ENCODE measurements at regions not wholly inside any gene's neighbourhood (a gene's known extent, or its start where the extent isn't known, plus 50 kb on each side); places are given as distances from the start of the nearest gene placed in this dataset.

DNA sequence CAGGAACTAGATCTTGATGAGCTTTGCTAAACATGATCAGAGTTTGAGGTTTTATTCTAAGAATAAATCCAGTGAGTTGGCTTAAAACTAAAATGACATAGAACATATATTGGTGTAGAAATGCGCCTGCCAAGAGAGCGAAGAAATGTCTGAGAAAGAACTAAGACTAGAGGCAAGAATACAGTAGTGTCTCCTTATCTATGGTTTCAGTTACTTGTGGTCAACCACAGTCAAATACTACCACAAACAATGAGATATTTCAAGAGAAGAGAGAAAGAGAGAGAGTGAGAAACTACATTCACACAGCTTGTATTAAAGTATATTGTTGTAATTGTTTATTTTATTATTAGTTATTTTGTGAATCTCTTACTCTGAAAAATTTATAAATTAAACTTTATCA, 254.4 kb upstream of the CDH10 start:
- no peak for ATAC-seq
- Histone ChIP-seq H3K27me3 (no peaks in the 10 kb centered on the region), H3K27ac (no peak overlapping the region), H3K4me1 (no peaks in the 10 kb centered on the region), H3K36me3 (no peaks in the 10 kb centered on the region), H3K4me3 (no peak overlapping the region), H3K9me3 (peaks cover 0 to 5% (median 0%) of the 10 kb centered on the region in 11 donors)
- no peak for DNase-seq
- WGBS, 2 donors = 87% methylated on average over 2 of the region's 2 CpGs
- TF ChIP-seq, protein P1, sequence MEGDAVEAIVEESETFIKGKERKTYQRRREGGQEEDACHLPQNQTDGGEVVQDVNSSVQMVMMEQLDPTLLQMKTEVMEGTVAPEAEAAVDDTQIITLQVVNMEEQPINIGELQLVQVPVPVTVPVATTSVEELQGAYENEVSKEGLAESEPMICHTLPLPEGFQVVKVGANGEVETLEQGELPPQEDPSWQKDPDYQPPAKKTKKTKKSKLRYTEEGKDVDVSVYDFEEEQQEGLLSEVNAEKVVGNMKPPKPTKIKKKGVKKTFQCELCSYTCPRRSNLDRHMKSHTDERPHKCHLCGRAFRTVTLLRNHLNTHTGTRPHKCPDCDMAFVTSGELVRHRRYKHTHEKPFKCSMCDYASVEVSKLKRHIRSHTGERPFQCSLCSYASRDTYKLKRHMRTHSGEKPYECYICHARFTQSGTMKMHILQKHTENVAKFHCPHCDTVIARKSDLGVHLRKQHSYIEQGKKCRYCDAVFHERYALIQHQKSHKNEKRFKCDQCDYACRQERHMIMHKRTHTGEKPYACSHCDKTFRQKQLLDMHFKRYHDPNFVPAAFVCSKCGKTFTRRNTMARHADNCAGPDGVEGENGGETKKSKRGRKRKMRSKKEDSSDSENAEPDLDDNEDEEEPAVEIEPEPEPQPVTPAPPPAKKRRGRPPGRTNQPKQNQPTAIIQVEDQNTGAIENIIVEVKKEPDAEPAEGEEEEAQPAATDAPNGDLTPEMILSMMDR (IDR thresholded peaks at IDR 0.05) = no peak
- intact Hi-C loops (cut with DNase I) = no loop called here

DNA sequence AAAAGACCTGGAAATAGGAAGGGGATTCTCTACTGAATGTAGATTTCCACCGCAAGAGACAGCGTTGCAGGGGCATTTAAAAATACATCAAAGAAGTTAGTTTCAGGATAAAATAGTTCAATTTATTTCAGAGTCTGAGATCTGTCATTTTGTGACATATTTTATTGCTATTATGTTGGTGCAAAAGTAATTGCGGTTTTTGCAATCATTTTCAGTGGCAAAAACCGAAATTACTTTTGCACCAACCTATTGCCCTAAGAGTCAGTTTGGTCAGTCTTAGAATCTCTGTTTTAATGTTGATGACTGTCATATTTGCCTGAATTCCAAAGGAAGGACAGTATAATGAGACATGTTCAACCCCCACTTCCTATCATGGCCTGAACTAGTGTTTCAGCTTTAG, 219.5 kb upstream of the CDH10 start:
- no peaks in the 10 kb centered on the region for H3K27me3 ChIP-seq
- H3K4me3 ChIP-seq = no peak overlapping the region
- ATAC-seq (no peak), DNase-seq (no peak)
- no peaks in the 10 kb centered on the region for H3K36me3 ChIP-seq
- intact Hi-C loops (cut with DNase I) = no loop called here
- TF ChIP-seq, protein P1 (IDR thresholded peaks at IDR 0.05) = no peak
- 86 to 87% methylated on average over 4 of the region's 4 CpGs for WGBS, 2 donors
- H3K27ac ChIP-seq = no peak overlapping the region
- peaks cover 0 to 9% (median 0%) of the 10 kb centered on the region in 11 donors for H3K9me3 ChIP-seq
- H3K4me1 ChIP-seq = no peaks in the 10 kb centered on the region

DNA sequence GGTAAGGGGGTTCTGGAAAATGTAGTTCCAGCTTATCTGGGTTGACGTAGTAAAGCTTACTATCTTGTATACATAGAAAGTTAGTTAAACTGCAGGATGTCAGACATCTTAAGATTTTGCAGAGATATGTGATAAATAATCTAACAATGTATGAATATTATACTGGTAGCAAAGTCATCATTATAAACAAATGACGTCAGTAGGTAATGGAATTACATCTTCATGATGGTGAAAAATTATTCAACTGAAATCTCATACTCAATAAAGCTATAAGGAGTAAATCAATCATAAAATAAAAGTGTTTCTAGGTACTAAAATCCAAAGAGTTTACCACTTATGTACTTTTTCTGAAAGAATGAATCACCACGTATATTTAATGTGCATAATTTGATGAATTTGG, 217.3 kb upstream of the CDH10 start:
- no peak for ATAC-seq
- Histone ChIP-seq H3K9me3 (peaks cover 0 to 9% (median 0%) of the 10 kb centered on the region in 11 donors), H3K36me3 (no peaks in the 10 kb centered on the region), H3K4me3 (no peak overlapping the region), H3K27me3 (no peaks in the 10 kb centered on the region), H3K4me1 (no peaks in the 10 kb centered on the region), H3K27ac (no peak overlapping the region)
- intact Hi-C loops (cut with DNase I) = no loop called here
- WGBS, 2 donors = 66 to 75% methylated on average over 3 of the region's 3 CpGs
- TF ChIP-seq, protein P1 (IDR thresholded peaks at IDR 0.05) = no peak
- no peak for DNase-seq

DNA sequence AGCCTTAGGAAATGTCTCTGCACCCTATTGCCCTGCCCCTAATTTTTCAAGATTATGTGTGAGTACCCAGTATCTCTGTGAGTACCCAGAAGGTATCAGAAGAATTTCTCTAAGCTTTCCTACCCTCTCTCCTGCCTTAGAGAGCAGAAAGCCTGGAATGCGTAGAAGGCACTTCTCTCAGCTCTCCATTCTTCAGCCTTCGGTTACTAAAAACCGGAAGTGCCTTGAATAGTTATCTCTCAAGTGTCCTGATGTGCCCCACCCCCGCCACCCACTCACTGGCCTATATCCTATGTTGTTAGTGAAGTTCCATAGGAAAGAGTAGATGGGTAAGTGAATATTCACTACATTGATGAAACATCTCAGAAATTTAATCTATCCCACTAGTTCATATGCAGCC, 210.7 kb upstream of the CDH10 start:
- Histone ChIP-seq H3K4me3 (no peak overlapping the region), H3K9me3 (peaks cover 0 to 20% (median 0%) of the 10 kb centered on the region in 11 donors), H3K36me3 (no peaks in the 10 kb centered on the region), H3K27me3 (no peaks in the 10 kb centered on the region), H3K4me1 (no peaks in the 10 kb centered on the region), H3K27ac (no peak overlapping the region)
- 24 to 37% methylated on average over 4 of the region's 4 CpGs for WGBS, 2 donors
- no peak for DNase-seq
- TF ChIP-seq, protein P1 (IDR thresholded peaks at IDR 0.05) = no peak
- intact Hi-C loops (cut with DNase I) = no loop called here
- no peak for ATAC-seq

All from heart right ventricle (tissue), 16 donors.